HG02981 (cell line): ENCODE measurements at regions not wholly inside any gene's neighbourhood (a gene's known extent, or its start where the extent isn't known, plus 50 kb on each side); places are given as distances from the start of the nearest gene placed in this dataset.
"Not testable (repeated sequence)": the region's sequence is repeated elsewhere in the genome, so short reads cannot be mapped to it uniquely, and the experiment has no call there.

Experiments
- ATAC-seq: cut with Tn5 transposase; IDR thresholded peaks from one replicate; pipeline ENCODE4 v1.9.1; 2021; ENCODE audit warnings: mild to moderate bottlenecking, moderate library complexity; ENCODE audit not compliant: unreplicated experiment

GRCh38 chr2:58794103-58794502 lies 553.0 kb upstream of the FANCL start:
- no peak for ATAC-seq

GRCh38 chr2:58788402-58788801 lies 547.3 kb upstream of the FANCL start:
- no peak for ATAC-seq

- ATAC-seq = no peak
Observed at GRCh38 chr2:58770846-58771245, 529.7 kb upstream of the FANCL start.

GRCh38 chr2:58769864-58770234 lies 528.7 kb upstream of the FANCL start:
- no peak for ATAC-seq

- no peak for ATAC-seq
Observed at GRCh38 chr2:58769111-58769863, 528.2 kb upstream of the FANCL start.

GRCh38 chr2:58768715-58769080 lies 527.6 kb upstream of the FANCL start:
- no peak for ATAC-seq

GRCh38 chr2:58767828-58768714 lies 526.9 kb upstream of the FANCL start:
- ATAC-seq = no peak

- no peak for ATAC-seq
Observed at GRCh38 chr2:58764338-58765104, 523.4 kb upstream of the FANCL start.

GRCh38 chr2:58762176-58762781 lies 521.2 kb upstream of the FANCL start:
- no peak for ATAC-seq

GRCh38 chr2:58757971-58758370 lies 516.8 kb upstream of the FANCL start:
- no peak for ATAC-seq

- ATAC-seq = no peak
Observed at GRCh38 chr2:58756336-58756735, 515.2 kb upstream of the FANCL start.

- ATAC-seq = not testable (repeated sequence)
Observed at GRCh38 chr2:58752507-58752906, 511.4 kb upstream of the FANCL start.

- not testable (repeated sequence) for ATAC-seq
Observed at GRCh38 chr2:58751676-58752075, 510.6 kb upstream of the FANCL start.

- ATAC-seq = no peak
Observed at GRCh38 chr2:58749041-58749440, 507.9 kb upstream of the FANCL start.

GRCh38 chr2:58745334-58745733 lies 504.2 kb upstream of the FANCL start:
- not testable (repeated sequence) for ATAC-seq

GRCh38 chr2:58740426-58740825 lies 499.3 kb upstream of the FANCL start:
- no peak for ATAC-seq

GRCh38 chr2:58739033-58739432 lies 497.9 kb upstream of the FANCL start:
- ATAC-seq = no peak

- no peak for ATAC-seq
Observed at GRCh38 chr2:58734365-58734764, 493.2 kb upstream of the FANCL start.

GRCh38 chr2:58732999-58733398 lies 491.9 kb upstream of the FANCL start:
- ATAC-seq = no peak

GRCh38 chr2:58731488-58731869 lies 490.4 kb upstream of the FANCL start:
- no peak for ATAC-seq
